GM23338 (cell line): ENCODE measurements at regions not wholly inside any gene's neighbourhood (a gene's known extent, or its start where the extent isn't known, plus 50 kb on each side); places are given as distances from the start of the nearest gene placed in this dataset.

Source experiments
- ATAC-seq: fragments of 200-7000 bp; cut with Tn5 transposase; 3 replicates; pipeline ENCODE4 v1.9.1; 2020
- DNase-seq: peaks from one replicate; pipeline ENCODE4 v3.0.0-alpha.2; 2015; ENCODE audit warnings: low spot score
- H2AFZ ChIP-seq: fragments of 200-600 bp; sonication (generic); 2 replicates; pipeline ENCODE4 v1.8.0; 2016; ENCODE audit warnings: antibody characterized with exemption, mild to moderate bottlenecking, moderate library complexity
- H3F3A ChIP-seq: fragments of 200-600 bp; sonication (generic); replicated peaks from 2 replicates; pipeline ENCODE4 v1.8.0; 2017; ENCODE audit warnings: antibody characterized with exemption, mixed run types, low read depth
- H3K27ac ChIP-seq: fragments of 200-600 bp; sonication (generic); 2 replicates; pipeline ENCODE4 v1.6.1; 2016; ENCODE audit warnings: low read depth
- H3K27me3 ChIP-seq: fragments of 200-600 bp; sonication (generic); 2 replicates; pipeline ENCODE4 v1.8.0; 2016; ENCODE audit warnings: mild to moderate bottlenecking, mixed run types, moderate library complexity; ENCODE audit not compliant: insufficient read depth
- H3K36me3 ChIP-seq: fragments of 200-600 bp; sonication (generic); 2 replicates; pipeline ENCODE4 v1.8.0; 2016; ENCODE audit warnings: mild to moderate bottlenecking; ENCODE audit not compliant: insufficient read depth
- H3K4me1 ChIP-seq: fragments of 200-600 bp; sonication (generic); 2 replicates; pipeline ENCODE4 v1.8.0; 2016; ENCODE audit warnings: mild to moderate bottlenecking, moderate library complexity; ENCODE audit not compliant: insufficient read depth
- H3K4me2 ChIP-seq: fragments of 200-600 bp; sonication (generic); 2 replicates; pipeline ENCODE4 v1.7.1; 2017; ENCODE audit warnings: mixed run types
- H3K4me3 ChIP-seq: fragments of 200-600 bp; sonication (generic); 2 replicates; pipeline ENCODE4 v1.6.1; 2016; ENCODE audit warnings: mixed run types
- H3K79me2 ChIP-seq: fragments of 200-600 bp; sonication (generic); replicated peaks from 2 replicates; pipeline ENCODE4 v1.8.0; 2017; ENCODE audit warnings: mild to moderate bottlenecking; ENCODE audit not compliant: insufficient read depth
- H3K9me2 ChIP-seq: fragments of 200-600 bp; sonication (generic); 2 replicates; pipeline ENCODE4 v1.8.0; 2017; ENCODE audit not compliant: insufficient read depth
- H4K20me1 ChIP-seq: fragments of 200-600 bp; sonication (generic); replicated peaks from 2 replicates; pipeline ENCODE4 v1.8.0; 2017; ENCODE audit warnings: mild to moderate bottlenecking; ENCODE audit not compliant: insufficient read depth
- H3K27ac Mint-ChIP-seq: 2 replicates; pipeline ENCODE4 v1.8.0; 2020; ENCODE audit warnings: inconsistent platforms, mild to moderate bottlenecking, moderate library complexity, mixed read lengths
- H3K27me3 Mint-ChIP-seq: 3 replicates; pipeline ENCODE4 v1.8.0; 2022; ENCODE audit warnings: low read depth, mild to moderate bottlenecking, moderate library complexity, mixed read lengths, inconsistent platforms; ENCODE audit not compliant: insufficient read depth, poor library complexity
- H3K36me3 Mint-ChIP-seq: 3 replicates; pipeline ENCODE4 v1.8.0; 2021; ENCODE audit warnings: low read depth, mild to moderate bottlenecking, inconsistent platforms, moderate library complexity, mixed read lengths
- H3K4me1 Mint-ChIP-seq: 3 replicates; pipeline ENCODE4 v1.8.0; 2020; ENCODE audit warnings: mild to moderate bottlenecking, inconsistent platforms, mixed read lengths
- H3K4me3 Mint-ChIP-seq: 3 replicates; pipeline ENCODE4 v1.8.0; 2021; ENCODE audit warnings: moderate library complexity, mild to moderate bottlenecking, inconsistent platforms, mixed read lengths
- H3K9me3 Mint-ChIP-seq: 3 replicates; pipeline ENCODE4 v1.8.0; 2020; ENCODE audit warnings: moderate library complexity, mild to moderate bottlenecking, inconsistent platforms, mixed read lengths
- CREB1 ChIP-seq: fragments of 250-450 bp; sonication (Bioruptor Pico); IDR thresholded peaks from 2 replicates; pipeline ENCODE4 v1.5.0; 2020; ENCODE audit warnings: low read depth, mild to moderate bottlenecking, moderate library complexity
- EZH2 ChIP-seq: fragments of 200-600 bp; sonication (generic); IDR thresholded peaks from one replicate; pipeline ENCODE4 v1.8.0; 2017; ENCODE audit warnings: antibody characterized with exemption, mild to moderate bottlenecking, low read depth; ENCODE audit not compliant: unreplicated experiment
- EZH2phosphoT487 ChIP-seq: fragments of 200-600 bp; sonication (generic); IDR thresholded peaks from one replicate; pipeline ENCODE4 v1.8.1; 2018; ENCODE audit warnings: antibody characterized with exemption; ENCODE audit not compliant: unreplicated experiment
- JUNB ChIP-seq: IDR thresholded peaks from one replicate; pipeline ENCODE4 v1.6.1; 2016; ENCODE audit warnings: antibody characterized with exemption; ENCODE audit not compliant: unreplicated experiment
- NANOG ChIP-seq: IDR thresholded peaks from 2 replicates; pipeline ENCODE4 v1.6.1; 2016; ENCODE audit warnings: antibody characterized with exemption, borderline replicate concordance
- POLR2AphosphoS5 ChIP-seq: IDR thresholded peaks from 2 replicates; pipeline ENCODE4 v1.6.1; 2016; ENCODE audit warnings: antibody characterized with exemption, low read depth
- REST ChIP-seq: IDR thresholded peaks from one replicate; pipeline ENCODE4 v1.6.1; 2018; ENCODE audit warnings: antibody characterized with exemption; ENCODE audit not compliant: unreplicated experiment
- STAT1 ChIP-seq: IDR thresholded peaks from one replicate; pipeline ENCODE4 v1.6.1; 2016; ENCODE audit warnings: antibody characterized with exemption; ENCODE audit not compliant: unreplicated experiment
- ZNF114 ChIP-seq: fragments of 250-450 bp; sonication (Bioruptor Pico); IDR thresholded peaks from 2 replicates; pipeline ENCODE4 v1.5.0; 2020; ENCODE audit warnings: mild to moderate bottlenecking, moderate library complexity
- ZNF331 ChIP-seq: fragments of 250-450 bp; sonication (Bioruptor Pico); IDR thresholded peaks from 2 replicates; pipeline ENCODE4 v1.5.0; 2020; ENCODE audit warnings: low read depth, mild to moderate bottlenecking, moderate library complexity
- TF ChIP-seq, protein P1 (sequence below), 2 experiments: fragments of 200-600 bp in 1 of 2; sonication (generic) in 1 of 2; conservative IDR thresholded peaks; 2 replicates each; pipeline versions ENCODE4 v1.5.1 to v1.6.1; 2016 to 2017; ENCODE audit warnings: antibody characterized with exemption in 2 of 2, low read depth in 2 of 2, mild to moderate bottlenecking in 2 of 2, moderate library complexity in 1 of 2
- TF ChIP-seq, protein P2 (sequence below): IDR thresholded peaks from 2 replicates; pipeline ENCODE4 v1.6.1; 2016; ENCODE audit warnings: antibody characterized with exemption
- TF ChIP-seq, protein P3 (sequence below): fragments of 250-450 bp; sonication (Bioruptor Pico); IDR thresholded peaks from 2 replicates; pipeline ENCODE4 v1.5.0; 2020; ENCODE audit warnings: mild to moderate bottlenecking, moderate library complexity

DNA sequence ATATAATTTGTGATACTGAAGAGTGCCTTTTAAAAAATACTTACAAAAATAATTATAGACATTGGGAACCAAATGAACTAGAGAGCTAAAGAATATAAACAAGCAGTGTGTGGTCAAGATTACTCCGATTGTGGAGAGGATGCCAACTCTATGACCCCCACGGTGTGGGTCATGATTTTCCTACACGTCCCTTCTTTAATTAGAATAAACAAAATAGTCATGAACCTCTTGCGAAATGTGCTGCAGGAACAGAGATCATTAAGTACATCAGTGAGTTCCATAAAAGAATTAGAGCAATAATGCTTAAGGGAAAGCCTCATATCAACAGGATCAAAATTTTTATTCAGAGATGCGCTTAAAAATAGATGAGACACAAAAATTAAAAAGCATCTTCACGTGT lies 476.6 kb upstream of the ROBO1 start:
- no peak overlapping the region for H3K4me3 Mint-ChIP-seq
- Histone ChIP-seq H3K4me2 (no peak overlapping the region), H3K4me1 (peaks cover 5% of the 10 kb centered on the region; the same call in 1 of the 2 replicates), H3K27ac (no peak overlapping the region), H3K27me3 (no peaks in the 10 kb centered on the region), H3K4me3 (no peak overlapping the region), H3F3A (no peaks in the 10 kb centered on the region), H4K20me1 (no peaks in the 10 kb centered on the region), H3K36me3 (no peaks in the 10 kb centered on the region), H3K9me2 (no peaks in the 10 kb centered on the region), H3K79me2 (no peaks in the 10 kb centered on the region), H2AFZ (no peak overlapping the region)
- no peaks in the 10 kb centered on the region for H3K27me3 Mint-ChIP-seq
- H3K9me3 Mint-ChIP-seq = peaks cover 5% of the 10 kb centered on the region
- no peak overlapping the region for H3K27ac Mint-ChIP-seq
- ATAC-seq (no peak), DNase-seq (no peak)
- H3K4me1 Mint-ChIP-seq = peaks cover 12% of the 10 kb centered on the region; the same call in 2 of the 3 replicates
- peaks cover 5% of the 10 kb centered on the region; the same call in 1 of the 3 replicates for H3K36me3 Mint-ChIP-seq
- TF ChIP-seq STAT1 = no peak
- TF ChIP-seq CREB1 = no peak
- no peak for TF ChIP-seq POLR2AphosphoS5
- no peak for TF ChIP-seq NANOG
- no peak for TF ChIP-seq EZH2phosphoT487
- TF ChIP-seq, protein P1, sequence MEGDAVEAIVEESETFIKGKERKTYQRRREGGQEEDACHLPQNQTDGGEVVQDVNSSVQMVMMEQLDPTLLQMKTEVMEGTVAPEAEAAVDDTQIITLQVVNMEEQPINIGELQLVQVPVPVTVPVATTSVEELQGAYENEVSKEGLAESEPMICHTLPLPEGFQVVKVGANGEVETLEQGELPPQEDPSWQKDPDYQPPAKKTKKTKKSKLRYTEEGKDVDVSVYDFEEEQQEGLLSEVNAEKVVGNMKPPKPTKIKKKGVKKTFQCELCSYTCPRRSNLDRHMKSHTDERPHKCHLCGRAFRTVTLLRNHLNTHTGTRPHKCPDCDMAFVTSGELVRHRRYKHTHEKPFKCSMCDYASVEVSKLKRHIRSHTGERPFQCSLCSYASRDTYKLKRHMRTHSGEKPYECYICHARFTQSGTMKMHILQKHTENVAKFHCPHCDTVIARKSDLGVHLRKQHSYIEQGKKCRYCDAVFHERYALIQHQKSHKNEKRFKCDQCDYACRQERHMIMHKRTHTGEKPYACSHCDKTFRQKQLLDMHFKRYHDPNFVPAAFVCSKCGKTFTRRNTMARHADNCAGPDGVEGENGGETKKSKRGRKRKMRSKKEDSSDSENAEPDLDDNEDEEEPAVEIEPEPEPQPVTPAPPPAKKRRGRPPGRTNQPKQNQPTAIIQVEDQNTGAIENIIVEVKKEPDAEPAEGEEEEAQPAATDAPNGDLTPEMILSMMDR (conservative IDR thresholded peaks at IDR 0.05; ENCODE audit: low read depth in 2 of 2) = no peak
- TF ChIP-seq, protein P2, sequence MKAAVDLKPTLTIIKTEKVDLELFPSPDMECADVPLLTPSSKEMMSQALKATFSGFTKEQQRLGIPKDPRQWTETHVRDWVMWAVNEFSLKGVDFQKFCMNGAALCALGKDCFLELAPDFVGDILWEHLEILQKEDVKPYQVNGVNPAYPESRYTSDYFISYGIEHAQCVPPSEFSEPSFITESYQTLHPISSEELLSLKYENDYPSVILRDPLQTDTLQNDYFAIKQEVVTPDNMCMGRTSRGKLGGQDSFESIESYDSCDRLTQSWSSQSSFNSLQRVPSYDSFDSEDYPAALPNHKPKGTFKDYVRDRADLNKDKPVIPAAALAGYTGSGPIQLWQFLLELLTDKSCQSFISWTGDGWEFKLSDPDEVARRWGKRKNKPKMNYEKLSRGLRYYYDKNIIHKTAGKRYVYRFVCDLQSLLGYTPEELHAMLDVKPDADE = no peak
- TF ChIP-seq REST = no peak
- TF ChIP-seq EZH2 = no peak
- no peak for TF ChIP-seq ZNF114 (CRISPR knock-in tag)
- TF ChIP-seq, protein P3, sequence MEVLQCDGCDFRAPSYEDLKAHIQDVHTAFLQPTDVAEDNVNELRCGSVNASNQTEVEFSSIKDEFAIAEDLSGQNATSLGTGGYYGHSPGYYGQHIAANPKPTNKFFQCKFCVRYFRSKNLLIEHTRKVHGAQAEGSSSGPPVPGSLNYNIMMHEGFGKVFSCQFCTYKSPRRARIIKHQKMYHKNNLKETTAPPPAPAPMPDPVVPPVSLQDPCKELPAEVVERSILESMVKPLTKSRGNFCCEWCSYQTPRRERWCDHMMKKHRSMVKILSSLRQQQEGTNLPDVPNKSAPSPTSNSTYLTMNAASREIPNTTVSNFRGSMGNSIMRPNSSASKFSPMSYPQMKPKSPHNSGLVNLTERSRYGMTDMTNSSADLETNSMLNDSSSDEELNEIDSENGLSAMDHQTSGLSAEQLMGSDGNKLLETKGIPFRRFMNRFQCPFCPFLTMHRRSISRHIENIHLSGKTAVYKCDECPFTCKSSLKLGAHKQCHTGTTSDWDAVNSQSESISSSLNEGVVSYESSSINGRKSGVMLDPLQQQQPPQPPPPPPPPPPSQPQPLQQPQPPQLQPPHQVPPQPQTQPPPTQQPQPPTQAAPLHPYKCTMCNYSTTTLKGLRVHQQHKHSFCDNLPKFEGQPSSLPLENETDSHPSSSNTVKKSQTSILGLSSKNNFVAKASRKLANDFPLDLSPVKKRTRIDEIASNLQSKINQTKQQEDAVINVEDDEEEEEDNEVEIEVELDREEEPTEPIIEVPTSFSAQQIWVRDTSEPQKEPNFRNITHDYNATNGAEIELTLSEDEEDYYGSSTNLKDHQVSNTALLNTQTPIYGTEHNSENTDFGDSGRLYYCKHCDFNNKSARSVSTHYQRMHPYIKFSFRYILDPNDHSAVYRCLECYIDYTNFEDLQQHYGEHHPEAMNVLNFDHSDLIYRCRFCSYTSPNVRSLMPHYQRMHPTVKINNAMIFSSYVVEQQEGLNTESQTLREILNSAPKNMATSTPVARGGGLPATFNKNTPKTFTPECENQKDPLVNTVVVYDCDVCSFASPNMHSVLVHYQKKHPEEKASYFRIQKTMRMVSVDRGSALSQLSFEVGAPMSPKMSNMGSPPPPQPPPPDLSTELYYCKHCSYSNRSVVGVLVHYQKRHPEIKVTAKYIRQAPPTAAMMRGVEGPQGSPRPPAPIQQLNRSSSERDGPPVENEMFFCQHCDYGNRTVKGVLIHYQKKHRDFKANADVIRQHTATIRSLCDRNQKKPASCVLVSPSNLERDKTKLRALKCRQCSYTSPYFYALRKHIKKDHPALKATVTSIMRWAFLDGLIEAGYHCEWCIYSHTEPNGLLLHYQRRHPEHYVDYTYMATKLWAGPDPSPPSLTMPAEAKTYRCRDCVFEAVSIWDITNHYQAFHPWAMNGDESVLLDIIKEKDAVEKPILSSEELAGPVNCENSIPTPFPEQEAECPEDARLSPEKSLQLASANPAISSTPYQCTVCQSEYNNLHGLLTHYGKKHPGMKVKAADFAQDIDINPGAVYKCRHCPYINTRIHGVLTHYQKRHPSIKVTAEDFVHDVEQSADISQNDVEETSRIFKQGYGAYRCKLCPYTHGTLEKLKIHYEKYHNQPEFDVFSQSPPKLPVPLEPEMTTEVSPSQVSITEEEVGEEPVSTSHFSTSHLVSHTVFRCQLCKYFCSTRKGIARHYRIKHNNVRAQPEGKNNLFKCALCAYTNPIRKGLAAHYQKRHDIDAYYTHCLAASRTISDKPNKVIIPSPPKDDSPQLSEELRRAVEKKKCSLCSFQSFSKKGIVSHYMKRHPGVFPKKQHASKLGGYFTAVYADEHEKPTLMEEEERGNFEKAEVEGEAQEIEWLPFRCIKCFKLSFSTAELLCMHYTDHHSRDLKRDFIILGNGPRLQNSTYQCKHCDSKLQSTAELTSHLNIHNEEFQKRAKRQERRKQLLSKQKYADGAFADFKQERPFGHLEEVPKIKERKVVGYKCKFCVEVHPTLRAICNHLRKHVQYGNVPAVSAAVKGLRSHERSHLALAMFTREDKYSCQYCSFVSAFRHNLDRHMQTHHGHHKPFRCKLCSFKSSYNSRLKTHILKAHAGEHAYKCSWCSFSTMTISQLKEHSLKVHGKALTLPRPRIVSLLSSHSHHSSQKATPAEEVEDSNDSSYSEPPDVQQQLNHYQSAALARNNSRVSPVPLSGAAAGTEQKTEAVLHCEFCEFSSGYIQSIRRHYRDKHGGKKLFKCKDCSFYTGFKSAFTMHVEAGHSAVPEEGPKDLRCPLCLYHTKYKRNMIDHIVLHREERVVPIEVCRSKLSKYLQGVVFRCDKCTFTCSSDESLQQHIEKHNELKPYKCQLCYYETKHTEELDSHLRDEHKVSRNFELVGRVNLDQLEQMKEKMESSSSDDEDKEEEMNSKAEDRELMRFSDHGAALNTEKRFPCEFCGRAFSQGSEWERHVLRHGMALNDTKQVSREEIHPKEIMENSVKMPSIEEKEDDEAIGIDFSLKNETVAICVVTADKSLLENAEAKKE (CRISPR knock-in tag) = no peak
- TF ChIP-seq JUNB = no peak
- no peak for TF ChIP-seq ZNF331
